GM21367 (cell line): ENCODE measurements at regions not wholly inside any gene's neighbourhood (a gene's known extent, or its start where the extent isn't known, plus 50 kb on each side); places are given as distances from the start of the nearest gene placed in this dataset.

Experiments used
- ATAC-seq: cut with Tn5 transposase; IDR thresholded peaks from one replicate; pipeline ENCODE4 v1.9.1; 2021; ENCODE audit not compliant: unreplicated experiment

GRCh38 chr13:64428196-64428595, 2801.9 kb downstream of the PCDH9 start:
- no peak for ATAC-seq

- ATAC-seq: no peak
Observed at GRCh38 chr13:64423467-64423866, 2806.7 kb downstream of the PCDH9 start.

- ATAC-seq: no peak
Observed at GRCh38 chr13:64420181-64420580, 2810.0 kb downstream of the PCDH9 start.

- ATAC-seq: no peak
Observed at GRCh38 chr13:64417581-64417980, 2812.6 kb downstream of the PCDH9 start.

- no peak for ATAC-seq
Observed at GRCh38 chr13:64414381-64414780, 2815.8 kb downstream of the PCDH9 start.

GRCh38 chr13:64413529-64413928, 2816.6 kb downstream of the PCDH9 start:
- no peak for ATAC-seq

- no peak for ATAC-seq
Observed at GRCh38 chr13:64410276-64411053, 2819.7 kb downstream of the PCDH9 start.

GRCh38 chr13:64397701-64398100, 2832.4 kb downstream of the PCDH9 start:
- ATAC-seq: no peak

GRCh38 chr13:64377606-64378005, 2852.5 kb downstream of the PCDH9 start:
- ATAC-seq: no peak

GRCh38 chr13:64371461-64371860, 2858.7 kb downstream of the PCDH9 start:
- ATAC-seq: no peak

- ATAC-seq: no peak
Observed at GRCh38 chr13:64371045-64371444, 2859.1 kb downstream of the PCDH9 start.

- ATAC-seq: no peak
Observed at GRCh38 chr13:64369121-64369520, 2861.0 kb downstream of the PCDH9 start.

- ATAC-seq: no peak
Observed at GRCh38 chr13:64362564-64362963, 2867.6 kb downstream of the PCDH9 start.

- no peak for ATAC-seq
Observed at GRCh38 chr13:64347664-64348063, 2882.5 kb downstream of the PCDH9 start.

- no peak for ATAC-seq
Observed at GRCh38 chr13:64339373-64340063, 2890.6 kb downstream of the PCDH9 start.

GRCh38 chr13:64338671-64339070, 2891.5 kb downstream of the PCDH9 start:
- no peak for ATAC-seq

- no peak for ATAC-seq
Observed at GRCh38 chr13:64333888-64334287, 2896.2 kb downstream of the PCDH9 start.

GRCh38 chr13:64332048-64332447, 2898.1 kb downstream of the PCDH9 start:
- ATAC-seq: no peak

GRCh38 chr13:64327505-64328194, 2902.5 kb downstream of the PCDH9 start:
- no peak for ATAC-seq

GRCh38 chr13:64314331-64314730, 2898.7 kb upstream of the PCDH20 start:
- ATAC-seq: no peak

GRCh38 chr13:64311948-64312347, 2896.3 kb upstream of the PCDH20 start:
- no peak for ATAC-seq

- ATAC-seq: no peak
Observed at GRCh38 chr13:64311112-64311511, 2895.5 kb upstream of the PCDH20 start.
